ENCODE measurements at regions not wholly inside any gene's neighbourhood (a gene's known extent, or its start where the extent isn't known, plus 50 kb on each side); places are given as distances from the start of the nearest gene placed in this dataset.
"Not testable (repeated sequence)": the region's sequence is repeated elsewhere in the genome, so short reads cannot be mapped to it uniquely, and the experiment has no call there.

DNA sequence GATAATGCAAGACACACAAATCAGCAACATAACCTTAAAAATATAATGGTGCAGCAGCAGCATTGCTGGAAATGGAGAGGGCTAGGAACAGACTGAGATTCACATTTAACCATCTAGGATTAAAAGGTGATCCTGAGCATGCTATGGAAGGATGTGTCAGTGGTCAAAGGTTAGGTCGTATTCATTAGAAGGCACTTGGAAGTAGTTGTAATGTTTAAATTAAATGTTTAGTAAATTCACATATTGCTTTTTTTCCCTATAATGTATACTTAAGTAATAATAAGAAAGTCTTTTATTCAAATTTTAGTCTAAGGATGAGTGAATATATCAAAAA lies 368.6 kb upstream of the PDE3A start:
- TF ChIP-seq, protein P1, sequence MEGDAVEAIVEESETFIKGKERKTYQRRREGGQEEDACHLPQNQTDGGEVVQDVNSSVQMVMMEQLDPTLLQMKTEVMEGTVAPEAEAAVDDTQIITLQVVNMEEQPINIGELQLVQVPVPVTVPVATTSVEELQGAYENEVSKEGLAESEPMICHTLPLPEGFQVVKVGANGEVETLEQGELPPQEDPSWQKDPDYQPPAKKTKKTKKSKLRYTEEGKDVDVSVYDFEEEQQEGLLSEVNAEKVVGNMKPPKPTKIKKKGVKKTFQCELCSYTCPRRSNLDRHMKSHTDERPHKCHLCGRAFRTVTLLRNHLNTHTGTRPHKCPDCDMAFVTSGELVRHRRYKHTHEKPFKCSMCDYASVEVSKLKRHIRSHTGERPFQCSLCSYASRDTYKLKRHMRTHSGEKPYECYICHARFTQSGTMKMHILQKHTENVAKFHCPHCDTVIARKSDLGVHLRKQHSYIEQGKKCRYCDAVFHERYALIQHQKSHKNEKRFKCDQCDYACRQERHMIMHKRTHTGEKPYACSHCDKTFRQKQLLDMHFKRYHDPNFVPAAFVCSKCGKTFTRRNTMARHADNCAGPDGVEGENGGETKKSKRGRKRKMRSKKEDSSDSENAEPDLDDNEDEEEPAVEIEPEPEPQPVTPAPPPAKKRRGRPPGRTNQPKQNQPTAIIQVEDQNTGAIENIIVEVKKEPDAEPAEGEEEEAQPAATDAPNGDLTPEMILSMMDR (IDR thresholded peaks at IDR 0.05; ENCODE audit: insufficient read depth, low read length, severe bottlenecking): no peak
- FAIRE-seq (no peak), DNase-seq (ENCODE audit: low read depth) (no peak)
- Histone ChIP-seq H3K4me3 (ENCODE audit: low read depth, low read length) (no peak overlapping the region), H3K36me3 (ENCODE audit: control insufficient read depth, insufficient read depth, low read length) (no peaks in the 10 kb centered on the region), H3K27me3 (ENCODE audit: control insufficient read depth, insufficient read depth, low read length) (no peaks in the 10 kb centered on the region)

DNA sequence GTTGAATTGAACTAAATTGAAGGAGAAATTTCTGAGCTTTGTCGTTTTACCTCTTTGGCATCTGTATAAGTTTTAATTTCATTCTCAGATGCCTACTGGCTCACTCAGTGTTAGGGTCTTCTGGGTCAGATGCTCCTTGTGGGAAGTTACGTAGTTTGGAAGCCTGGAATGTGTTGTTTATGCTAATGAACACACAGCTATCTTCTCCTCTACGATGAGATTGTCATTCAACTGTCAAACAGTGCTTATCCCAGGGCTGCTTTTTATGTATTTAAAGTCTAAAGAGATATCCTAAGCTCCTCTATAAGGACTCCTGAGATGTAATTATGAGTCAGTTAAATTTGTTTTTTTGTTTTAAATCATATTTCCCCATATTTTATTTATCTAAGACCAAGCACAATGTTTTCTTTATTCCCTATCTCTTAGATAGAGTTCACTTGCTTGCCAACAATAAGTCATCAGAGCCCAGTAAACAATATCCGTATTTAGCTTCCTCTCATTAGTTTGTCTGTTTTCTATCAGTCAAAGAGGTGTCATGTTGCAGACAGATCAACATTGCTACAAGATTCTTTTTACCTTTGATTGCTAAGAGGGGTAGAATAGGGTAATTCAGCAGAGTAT lies 368.0 kb upstream of the PDE3A start:
- DNase-seq (ENCODE audit: low read depth): no peak
- TF ChIP-seq, protein P1 (IDR thresholded peaks at IDR 0.05; ENCODE audit: insufficient read depth, low read length, severe bottlenecking): no peak
- no peak for FAIRE-seq

DNA sequence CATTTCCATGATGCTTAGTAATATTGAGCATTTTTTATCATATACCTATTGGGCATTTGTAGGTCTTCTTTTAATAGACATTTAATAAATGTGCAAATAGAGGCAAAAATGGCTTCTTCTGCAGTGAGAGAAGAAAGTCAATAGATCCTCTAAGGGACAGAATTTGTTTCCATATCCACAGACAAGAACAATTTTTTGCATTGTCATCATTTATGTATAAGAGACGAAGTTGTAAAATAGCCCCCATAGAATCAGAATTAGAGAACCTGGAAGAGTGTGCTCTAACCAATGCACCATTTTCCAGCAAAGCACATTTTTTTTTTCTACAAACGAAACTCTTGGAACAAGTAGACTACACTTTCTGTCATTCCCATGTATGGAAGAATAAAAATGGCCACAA lies 365.1 kb upstream of the PDE3A start:
- Histone ChIP-seq H3K4me3 (ENCODE audit: low read depth, low read length) (no peak overlapping the region), H3K36me3 (ENCODE audit: control insufficient read depth, insufficient read depth, low read length) (no peaks in the 10 kb centered on the region), H3K27me3 (ENCODE audit: control insufficient read depth, insufficient read depth, low read length) (no peaks in the 10 kb centered on the region)
- no peak for DNase-seq (ENCODE audit: low read depth)
- TF ChIP-seq, protein P1 (IDR thresholded peaks at IDR 0.05; ENCODE audit: insufficient read depth, low read length, severe bottlenecking): no peak
- no peak for FAIRE-seq

More for the DNA sequence above, 368.0 kb upstream of the PDE3A start:
- H3K27me3 ChIP-seq (ENCODE audit: control insufficient read depth, insufficient read depth, low read length): no peaks in the 10 kb centered on the region
- no peaks in the 10 kb centered on the region for H3K36me3 ChIP-seq (ENCODE audit: control insufficient read depth, insufficient read depth, low read length)
- no peak overlapping the region for H3K4me3 ChIP-seq (ENCODE audit: low read depth, low read length)

DNA sequence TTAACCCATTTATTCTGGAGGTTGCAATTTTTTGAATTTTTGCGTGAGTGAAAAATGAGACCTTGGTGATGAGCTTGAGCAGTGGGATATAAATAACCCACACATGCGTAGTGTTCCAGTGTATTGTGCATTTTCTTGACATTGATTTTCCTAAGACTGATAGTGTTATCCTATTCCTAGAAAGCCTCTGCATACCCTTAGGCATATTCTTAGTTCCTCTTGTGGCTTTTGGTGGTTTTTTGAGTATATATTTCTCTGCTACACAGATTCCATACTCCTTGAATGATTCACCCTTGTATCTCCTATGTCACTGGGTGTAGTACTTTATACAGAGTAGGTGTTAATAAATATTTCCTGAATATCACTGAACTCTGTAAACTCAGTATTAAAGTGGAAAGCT lies 363.4 kb upstream of the PDE3A start:
- TF ChIP-seq, protein P1 (IDR thresholded peaks at IDR 0.05; ENCODE audit: insufficient read depth, low read length, severe bottlenecking): no peak
- Histone ChIP-seq H3K4me3 (ENCODE audit: low read depth, low read length) (no peak overlapping the region), H3K27me3 (ENCODE audit: control insufficient read depth, insufficient read depth, low read length) (no peaks in the 10 kb centered on the region), H3K36me3 (ENCODE audit: control insufficient read depth, insufficient read depth, low read length) (no peaks in the 10 kb centered on the region)
- FAIRE-seq (no peak), DNase-seq (ENCODE audit: low read depth) (no peak)

DNA sequence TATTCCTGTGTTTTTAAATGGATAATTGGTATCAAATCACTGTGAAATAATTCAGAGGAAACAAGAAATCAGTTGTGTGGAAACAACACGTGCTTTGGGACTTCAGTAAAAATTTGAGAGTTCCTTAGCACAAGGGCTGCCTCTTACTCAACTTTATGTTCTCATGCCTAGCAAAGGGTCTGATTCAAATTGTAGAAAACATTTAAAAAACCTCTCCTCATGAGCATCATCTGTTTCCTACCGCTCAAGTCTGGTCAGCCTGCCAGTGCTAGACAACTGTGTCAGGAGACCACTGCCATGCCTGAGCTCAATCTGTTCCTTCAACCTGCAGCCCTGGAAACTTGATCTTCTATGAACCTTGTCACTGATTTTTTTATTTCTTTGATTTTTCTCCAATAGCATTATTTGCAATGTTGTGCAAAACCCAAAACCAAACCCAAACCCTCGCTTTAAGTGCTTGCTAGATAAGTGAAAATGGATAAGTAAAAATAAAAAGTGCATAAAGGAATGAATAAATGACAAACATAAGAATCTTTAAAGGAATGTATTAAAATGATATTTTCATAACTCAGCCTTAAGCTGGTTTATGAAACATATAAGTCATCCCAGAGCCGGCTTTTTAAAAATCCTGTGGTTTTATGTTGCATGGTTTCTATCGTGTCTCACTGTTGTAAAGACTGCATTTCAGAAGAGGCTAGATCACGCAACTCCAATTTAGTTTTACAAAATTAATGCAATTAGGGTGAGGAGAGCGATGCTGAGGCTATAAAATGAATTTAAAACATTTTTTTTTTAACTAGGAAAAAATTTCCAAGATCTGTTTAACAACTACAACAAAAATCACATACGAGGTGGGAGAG lies 361.2 kb upstream of the PDE3A start:
- no peaks in the 10 kb centered on the region for H3K36me3 ChIP-seq (ENCODE audit: control insufficient read depth, insufficient read depth, low read length)
- DNase-seq (ENCODE audit: low read depth) (no peak), FAIRE-seq (no peak)
- TF ChIP-seq, protein P1 (IDR thresholded peaks at IDR 0.05; ENCODE audit: insufficient read depth, low read length, severe bottlenecking): no peak
- no peak overlapping the region for H3K4me3 ChIP-seq (ENCODE audit: low read depth, low read length)
- no peaks in the 10 kb centered on the region for H3K27me3 ChIP-seq (ENCODE audit: control insufficient read depth, insufficient read depth, low read length)

DNA sequence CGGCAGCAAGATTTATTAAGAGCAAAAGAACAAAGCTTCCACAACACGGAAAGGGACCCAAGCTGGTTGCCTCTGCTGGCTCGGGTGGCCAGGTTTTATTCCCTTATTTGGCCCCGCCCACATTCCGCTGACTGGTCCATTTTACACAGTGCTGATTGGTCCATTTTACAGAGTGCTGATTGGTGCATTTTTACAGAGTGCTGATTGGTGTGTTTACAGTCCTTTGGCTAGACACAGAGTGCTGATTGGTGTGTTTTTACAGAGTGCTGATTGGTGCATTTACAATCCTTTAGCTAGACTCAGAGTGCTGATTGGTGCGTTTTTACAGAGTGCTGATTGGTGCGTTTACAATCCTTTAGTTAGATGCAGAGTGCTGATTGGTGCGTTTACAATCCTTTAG lies 358.4 kb upstream of the PDE3A start:
- H3K27me3 ChIP-seq (ENCODE audit: control insufficient read depth, insufficient read depth, low read length); DNase-seq (ENCODE audit: low read depth); H3K4me3 ChIP-seq (ENCODE audit: low read depth, low read length); FAIRE-seq; H3K36me3 ChIP-seq (ENCODE audit: control insufficient read depth, insufficient read depth, low read length): not testable (repeated sequence)

Data from bronchial epithelial cell (primary cell).